ENCODE measurements at regions not wholly inside any gene's neighbourhood (a gene's known extent, or its start where the extent isn't known, plus 50 kb on each side); places are given as distances from the start of the nearest gene placed in this dataset.
"Not testable (repeated sequence)": the region's sequence is repeated elsewhere in the genome, so short reads cannot be mapped to it uniquely, and the experiment has no call there.

- Histone ChIP-seq H3K4me3 (no peak overlapping the region), H3K36me3 (no peaks in the 10 kb centered on the region), H3K4me1 (replicated peaks) (no peaks in the 10 kb centered on the region), H3K9me3 (replicated peaks) (no peaks in the 10 kb centered on the region; the same call in 1 of the 2 replicates), H3K27me3 (replicated peaks) (no peaks in the 10 kb centered on the region), H3K27ac (no peak overlapping the region)
- no peak for DNase-seq (ENCODE audit: low read depth in 1 of 2, low spot score in 2 of 2)
These were observed 597.6 kb downstream of the NXPH1 start for GRCh38 chr7:9030976-9031375.

- Histone ChIP-seq H3K9me3 (replicated peaks) (no peaks in the 10 kb centered on the region; the same call in 1 of the 2 replicates), H3K27me3 (replicated peaks) (no peaks in the 10 kb centered on the region), H3K27ac (no peak overlapping the region), H3K4me3 (no peak overlapping the region), H3K36me3 (no peaks in the 10 kb centered on the region), H3K4me1 (replicated peaks) (no peaks in the 10 kb centered on the region)
- DNase-seq (ENCODE audit: low read depth in 1 of 2, low spot score in 2 of 2): no peak
These were observed 598.0 kb downstream of the NXPH1 start for GRCh38 chr7:9031386-9031785.

- H3K27me3 ChIP-seq (replicated peaks): no peaks in the 10 kb centered on the region
- no peaks in the 10 kb centered on the region; the same call in 1 of the 2 replicates for H3K9me3 ChIP-seq (replicated peaks)
- no peaks in the 10 kb centered on the region for H3K4me1 ChIP-seq (replicated peaks)
- no peaks in the 10 kb centered on the region for H3K36me3 ChIP-seq
- H3K4me3 ChIP-seq: no peak overlapping the region
- DNase-seq (ENCODE audit: low read depth in 1 of 2, low spot score in 2 of 2): no peak
- H3K27ac ChIP-seq: no peak overlapping the region
These were observed 602.7 kb downstream of the NXPH1 start for GRCh38 chr7:9036080-9036479.

GRCh38 chr7:9071160-9071762, 637.9 kb downstream of the NXPH1 start:
- no peak overlapping the region for H3K4me3 ChIP-seq
- no peaks in the 10 kb centered on the region for H3K36me3 ChIP-seq
- H3K4me1 ChIP-seq (replicated peaks): no peaks in the 10 kb centered on the region
- no peak overlapping the region for H3K27ac ChIP-seq
- DNase-seq (ENCODE audit: low read depth in 1 of 2, low spot score in 2 of 2): no peak
- no peaks in the 10 kb centered on the region for H3K9me3 ChIP-seq (replicated peaks)
- no peaks in the 10 kb centered on the region for H3K27me3 ChIP-seq (replicated peaks)

- not testable (repeated sequence) for H3K27ac ChIP-seq; H3K4me1 ChIP-seq (replicated peaks); H3K9me3 ChIP-seq (replicated peaks); H3K36me3 ChIP-seq; H3K27me3 ChIP-seq (replicated peaks); DNase-seq (ENCODE audit: low read depth in 1 of 2, low spot score in 2 of 2); H3K4me3 ChIP-seq
These were observed 642.4 kb downstream of the NXPH1 start for GRCh38 chr7:9075774-9076173.

- H3K27me3 ChIP-seq (replicated peaks): no peaks in the 10 kb centered on the region
- no peak overlapping the region for H3K27ac ChIP-seq
- no peaks in the 10 kb centered on the region for H3K9me3 ChIP-seq (replicated peaks)
- no peaks in the 10 kb centered on the region for H3K4me1 ChIP-seq (replicated peaks)
- H3K36me3 ChIP-seq: no peaks in the 10 kb centered on the region
- no peak overlapping the region for H3K4me3 ChIP-seq
- DNase-seq (ENCODE audit: low read depth in 1 of 2, low spot score in 2 of 2): no peak
These were observed 648.8 kb downstream of the NXPH1 start for GRCh38 chr7:9082203-9082602.

GRCh38 chr7:9083837-9084236, 650.4 kb downstream of the NXPH1 start:
- no peaks in the 10 kb centered on the region for H3K4me1 ChIP-seq (replicated peaks)
- no peak overlapping the region for H3K27ac ChIP-seq
- no peaks in the 10 kb centered on the region for H3K27me3 ChIP-seq (replicated peaks)
- DNase-seq (ENCODE audit: low read depth in 1 of 2, low spot score in 2 of 2): no peak
- no peaks in the 10 kb centered on the region for H3K9me3 ChIP-seq (replicated peaks)
- H3K4me3 ChIP-seq: no peak overlapping the region
- H3K36me3 ChIP-seq: no peaks in the 10 kb centered on the region

- no peak for DNase-seq (ENCODE audit: low read depth in 1 of 2, low spot score in 2 of 2)
- Histone ChIP-seq H3K4me3 (no peak overlapping the region), H3K4me1 (replicated peaks) (no peaks in the 10 kb centered on the region), H3K27ac (no peak overlapping the region), H3K27me3 (replicated peaks) (no peaks in the 10 kb centered on the region), H3K9me3 (replicated peaks) (0 out of 2 replicates have a peak, but pooled peaks cover 2% of the 10 kb centered on the region), H3K36me3 (no peaks in the 10 kb centered on the region)
These were observed 657.9 kb downstream of the NXPH1 start for GRCh38 chr7:9091282-9091681.

- Histone ChIP-seq H3K27me3 (replicated peaks) (no peaks in the 10 kb centered on the region), H3K4me3 (no peak overlapping the region), H3K9me3 (replicated peaks) (peaks cover 2% of the 10 kb centered on the region; the same call in 1 of the 2 replicates), H3K36me3 (no peaks in the 10 kb centered on the region), H3K4me1 (replicated peaks) (no peaks in the 10 kb centered on the region), H3K27ac (no peak overlapping the region)
- DNase-seq (ENCODE audit: low read depth in 1 of 2, low spot score in 2 of 2): no peak
These were observed 664.2 kb downstream of the NXPH1 start for GRCh38 chr7:9097565-9098060.

- no peak for DNase-seq (ENCODE audit: low read depth in 1 of 2, low spot score in 2 of 2)
These were observed 666.9 kb downstream of the NXPH1 start for GRCh38 chr7:9100289-9100688.

GRCh38 chr7:9102846-9103245, 669.4 kb downstream of the NXPH1 start:
- no peak for DNase-seq (ENCODE audit: low read depth in 1 of 2, low spot score in 2 of 2)
- Histone ChIP-seq H3K36me3 (no peaks in the 10 kb centered on the region), H3K27ac (no peak overlapping the region), H3K4me1 (replicated peaks) (no peaks in the 10 kb centered on the region), H3K27me3 (replicated peaks) (no peaks in the 10 kb centered on the region), H3K9me3 (replicated peaks) (no peaks in the 10 kb centered on the region; the same call in 1 of the 2 replicates), H3K4me3 (no peak overlapping the region)

More at GRCh38 chr7:9100289-9100688, 666.9 kb downstream of the NXPH1 start:
- no peaks in the 10 kb centered on the region for H3K27me3 ChIP-seq (replicated peaks)
- no peaks in the 10 kb centered on the region for H3K4me1 ChIP-seq (replicated peaks)
- no peak overlapping the region for H3K4me3 ChIP-seq
- no peaks in the 10 kb centered on the region; the same call in none of the 2 replicates for H3K9me3 ChIP-seq (replicated peaks)
- no peaks in the 10 kb centered on the region for H3K36me3 ChIP-seq
- H3K27ac ChIP-seq: no peak overlapping the region

- H3K9me3 ChIP-seq (replicated peaks): peaks cover 4% of the 10 kb centered on the region
- no peak overlapping the region for H3K27ac ChIP-seq
- no peak for DNase-seq (ENCODE audit: low read depth in 1 of 2, low spot score in 2 of 2)
- no peak overlapping the region for H3K4me3 ChIP-seq
- H3K36me3 ChIP-seq: no peaks in the 10 kb centered on the region
- H3K4me1 ChIP-seq (replicated peaks): no peaks in the 10 kb centered on the region
- H3K27me3 ChIP-seq (replicated peaks): no peaks in the 10 kb centered on the region
These were observed 673.3 kb downstream of the NXPH1 start for GRCh38 chr7:9106747-9107146.

GRCh38 chr7:9120331-9120730, 686.9 kb downstream of the NXPH1 start:
- no peak for DNase-seq (ENCODE audit: low read depth in 1 of 2, low spot score in 2 of 2)

GRCh38 chr7:9124320-9124719, 690.9 kb downstream of the NXPH1 start:
- H3K9me3 ChIP-seq (replicated peaks): no peaks in the 10 kb centered on the region
- no peak overlapping the region for H3K4me3 ChIP-seq
- no peaks in the 10 kb centered on the region for H3K36me3 ChIP-seq
- no peaks in the 10 kb centered on the region for H3K4me1 ChIP-seq (replicated peaks)
- no peak overlapping the region for H3K27ac ChIP-seq
- no peak for DNase-seq (ENCODE audit: low read depth in 1 of 2, low spot score in 2 of 2)
- H3K27me3 ChIP-seq (replicated peaks): no peaks in the 10 kb centered on the region

More at GRCh38 chr7:9120331-9120730, 686.9 kb downstream of the NXPH1 start:
- no peak overlapping the region for H3K4me3 ChIP-seq
- H3K27ac ChIP-seq: no peak overlapping the region
- H3K9me3 ChIP-seq (replicated peaks): no peaks in the 10 kb centered on the region
- no peaks in the 10 kb centered on the region for H3K4me1 ChIP-seq (replicated peaks)
- no peaks in the 10 kb centered on the region for H3K27me3 ChIP-seq (replicated peaks)
- H3K36me3 ChIP-seq: no peaks in the 10 kb centered on the region

- Histone ChIP-seq H3K4me1 (replicated peaks) (no peaks in the 10 kb centered on the region), H3K27me3 (replicated peaks) (no peaks in the 10 kb centered on the region), H3K4me3 (no peak overlapping the region), H3K9me3 (replicated peaks) (no peaks in the 10 kb centered on the region), H3K36me3 (no peaks in the 10 kb centered on the region), H3K27ac (no peak overlapping the region)
- DNase-seq (ENCODE audit: low read depth in 1 of 2, low spot score in 2 of 2): no peak
These were observed 691.8 kb downstream of the NXPH1 start for GRCh38 chr7:9125246-9125645.

All from SJSA1 (cell line).